VCaP (cell line): ENCODE measurements at regions not wholly inside any gene's neighbourhood (a gene's known extent, or its start where the extent isn't known, plus 50 kb on each side); places are given as distances from the start of the nearest gene placed in this dataset.
A peak's percentile ranks its signal among the peaks of the same experiment; 100 is the strongest.

Experiments used
- H3K27ac ChIP-seq: fragments of 450-650 bp; 2 replicates; pipeline ENCODE4 v1.5.1; 2017
- TF ChIP-seq, protein P1 (sequence below): fragments of 450-650 bp; conservative IDR thresholded peaks from 2 replicates; pipeline ENCODE4 v1.5.1; 2017; ENCODE audit warnings: mild to moderate bottlenecking, moderate library complexity

DNA sequence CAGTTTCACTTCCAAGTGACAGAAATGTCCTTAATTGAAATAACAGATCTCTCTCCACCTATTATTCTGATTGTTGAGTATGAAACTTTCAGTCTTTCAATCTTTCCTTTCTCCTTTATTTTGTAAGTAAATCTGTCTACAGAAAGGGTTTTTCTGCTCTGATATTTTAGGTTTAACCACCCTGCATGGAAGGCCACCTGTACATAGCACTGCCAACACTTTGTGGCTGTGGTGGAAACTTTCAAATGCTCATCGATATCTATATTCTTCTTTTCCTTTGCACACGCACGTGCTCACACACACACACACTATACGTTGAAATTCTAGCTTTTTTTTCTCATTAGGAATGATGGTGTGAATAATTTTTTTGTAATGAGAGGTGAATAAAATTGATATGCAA, 1179.3 kb downstream of the KCNT2 start:
- TF ChIP-seq, protein P1, sequence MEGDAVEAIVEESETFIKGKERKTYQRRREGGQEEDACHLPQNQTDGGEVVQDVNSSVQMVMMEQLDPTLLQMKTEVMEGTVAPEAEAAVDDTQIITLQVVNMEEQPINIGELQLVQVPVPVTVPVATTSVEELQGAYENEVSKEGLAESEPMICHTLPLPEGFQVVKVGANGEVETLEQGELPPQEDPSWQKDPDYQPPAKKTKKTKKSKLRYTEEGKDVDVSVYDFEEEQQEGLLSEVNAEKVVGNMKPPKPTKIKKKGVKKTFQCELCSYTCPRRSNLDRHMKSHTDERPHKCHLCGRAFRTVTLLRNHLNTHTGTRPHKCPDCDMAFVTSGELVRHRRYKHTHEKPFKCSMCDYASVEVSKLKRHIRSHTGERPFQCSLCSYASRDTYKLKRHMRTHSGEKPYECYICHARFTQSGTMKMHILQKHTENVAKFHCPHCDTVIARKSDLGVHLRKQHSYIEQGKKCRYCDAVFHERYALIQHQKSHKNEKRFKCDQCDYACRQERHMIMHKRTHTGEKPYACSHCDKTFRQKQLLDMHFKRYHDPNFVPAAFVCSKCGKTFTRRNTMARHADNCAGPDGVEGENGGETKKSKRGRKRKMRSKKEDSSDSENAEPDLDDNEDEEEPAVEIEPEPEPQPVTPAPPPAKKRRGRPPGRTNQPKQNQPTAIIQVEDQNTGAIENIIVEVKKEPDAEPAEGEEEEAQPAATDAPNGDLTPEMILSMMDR, result no peak
- H3K27ac ChIP-seq, result no peak overlapping the region

DNA sequence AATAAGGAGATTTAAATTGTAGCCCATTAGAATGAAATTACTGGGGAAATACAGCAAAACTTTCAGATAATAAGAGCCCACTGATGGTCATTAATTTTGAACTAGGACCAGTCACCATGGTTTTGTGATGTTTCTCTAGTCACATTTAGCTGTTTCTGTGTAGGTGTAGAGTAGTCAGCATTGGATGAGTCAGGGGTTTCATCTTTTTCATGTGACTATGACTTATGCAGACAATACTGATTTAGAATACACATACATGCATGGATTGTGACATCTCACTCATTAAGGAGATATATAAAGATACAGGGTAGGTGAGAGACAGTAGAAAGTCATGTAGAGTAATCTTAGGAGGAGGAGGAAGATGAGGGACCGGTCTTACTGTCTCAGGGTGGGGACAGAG, 1192.7 kb downstream of the KCNT2 start:
- H3K27ac ChIP-seq, result no peak overlapping the region
- TF ChIP-seq, protein P1, result no peak

DNA sequence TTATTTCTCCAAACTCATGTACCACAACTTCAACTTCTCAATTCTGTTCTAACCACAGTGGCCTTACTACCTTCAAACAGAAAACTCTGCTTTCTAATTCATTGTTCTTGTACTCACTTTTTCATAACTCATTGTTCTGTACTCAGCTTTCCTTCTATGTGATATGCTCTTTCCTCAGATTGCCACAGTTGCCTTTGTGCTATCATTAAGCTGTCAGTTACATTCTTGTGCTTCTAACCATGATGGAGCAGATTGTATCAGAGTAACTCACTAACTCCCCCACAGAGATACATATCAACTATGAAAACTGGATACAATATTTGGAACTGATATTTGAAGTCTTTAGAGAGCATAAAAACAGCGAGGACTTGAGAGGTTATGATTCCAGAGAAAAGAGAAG, 1213.7 kb downstream of the KCNT2 start:
- TF ChIP-seq, protein P1, result no peak
- H3K27ac ChIP-seq, result no peak overlapping the region

DNA sequence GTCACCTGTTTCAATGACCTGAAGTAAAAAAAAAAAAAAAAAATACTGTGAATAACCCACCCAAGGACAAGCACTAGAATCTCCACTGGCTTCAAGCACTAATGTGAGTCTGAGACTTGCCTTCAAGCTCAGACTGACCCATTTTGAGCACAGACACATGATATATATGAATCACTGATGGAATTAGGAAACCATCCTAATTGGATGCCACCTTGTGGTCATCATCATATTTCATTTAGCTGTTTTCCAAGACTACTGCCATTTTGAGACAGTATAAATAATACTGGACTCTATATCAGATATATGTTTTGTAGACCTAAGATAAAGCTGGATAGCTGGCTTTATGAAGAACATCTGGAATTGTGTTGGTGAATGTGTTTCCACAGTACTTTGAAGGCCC, 1232.0 kb downstream of the KCNT2 start:
- TF ChIP-seq, protein P1, result peak; percentile 29
- H3K27ac ChIP-seq, result no peak overlapping the region

DNA sequence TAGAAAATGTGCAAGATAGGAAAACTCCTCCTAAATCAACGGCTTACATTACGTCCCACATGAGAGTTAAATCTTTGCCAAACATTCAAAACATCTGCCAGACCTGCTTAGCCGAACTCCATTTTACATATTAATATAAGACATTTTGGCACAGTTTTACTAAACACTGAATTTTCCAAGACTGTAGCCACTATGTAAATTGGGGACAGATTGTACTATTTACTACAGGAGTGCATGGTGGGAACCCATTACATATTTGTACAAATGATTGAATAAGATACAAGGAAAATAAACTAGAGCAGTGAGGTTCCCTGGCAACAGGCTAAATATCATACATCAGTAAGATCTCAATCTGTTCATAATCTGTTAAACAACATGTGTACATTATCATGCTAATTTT, 1234.4 kb downstream of the KCNT2 start:
- H3K27ac ChIP-seq, result no peak overlapping the region
- TF ChIP-seq, protein P1, result no peak

DNA sequence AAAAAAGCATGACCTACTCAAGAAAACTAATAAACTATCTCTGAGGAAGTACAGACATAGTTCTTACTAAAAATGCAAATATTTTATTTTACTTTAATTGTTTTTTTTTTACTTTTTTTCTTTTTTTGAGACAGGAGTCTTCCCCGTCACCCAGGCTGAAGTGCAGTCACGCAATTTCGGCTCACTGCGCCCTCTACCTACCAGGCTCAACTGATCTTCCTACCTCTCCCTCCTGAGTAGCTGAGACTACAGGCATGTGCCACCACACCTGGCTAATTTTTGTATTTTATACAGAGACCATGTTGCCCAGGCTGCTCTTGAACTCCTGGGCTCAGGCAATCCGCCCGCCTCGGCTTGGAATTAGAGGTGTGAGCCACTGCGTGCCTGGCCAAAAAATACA, 1263.1 kb downstream of the KCNT2 start:
- TF ChIP-seq, protein P1, result peak; percentile 73
- H3K27ac ChIP-seq, result no peak overlapping the region

DNA sequence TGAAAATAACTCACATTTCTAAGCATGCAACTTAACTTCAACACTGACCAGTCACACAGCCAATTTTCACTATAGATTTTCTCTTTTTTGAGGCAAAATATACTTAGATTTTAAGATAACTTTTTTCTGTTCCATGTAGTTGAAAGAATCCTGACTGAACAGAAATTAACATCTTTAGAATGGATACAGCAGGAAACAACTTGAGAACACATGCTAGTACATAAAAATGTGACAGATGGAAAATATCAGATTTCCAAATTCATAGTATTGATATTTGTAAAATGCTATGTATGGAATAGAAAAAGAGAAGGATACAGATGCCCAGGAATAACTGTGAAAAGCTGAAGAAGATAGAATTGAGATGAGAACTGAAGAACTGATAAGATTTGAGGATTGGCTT, 1270.6 kb downstream of the KCNT2 start:
- TF ChIP-seq, protein P1, result no peak

DNA sequence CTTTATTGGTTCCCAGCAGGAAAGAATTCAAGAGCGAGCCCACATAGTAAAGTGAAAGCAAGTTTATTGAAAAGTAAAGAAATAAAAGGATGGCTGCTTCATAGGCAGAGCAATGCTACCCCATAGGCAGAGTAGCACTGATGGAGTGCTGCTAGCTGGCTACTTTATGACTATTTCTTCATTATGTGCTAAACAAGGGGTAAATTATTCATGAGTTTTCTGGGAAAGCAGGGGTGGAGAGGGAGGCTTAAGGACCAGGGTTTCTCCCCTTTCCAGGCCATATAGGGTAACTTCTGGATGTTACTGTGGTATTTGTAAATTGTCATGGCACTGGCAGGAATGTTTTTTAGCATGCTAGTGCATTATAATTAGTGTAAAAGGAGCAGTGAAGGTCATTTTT, 1271.4 kb downstream of the KCNT2 start:
- TF ChIP-seq, protein P1, result no peak
- H3K27ac ChIP-seq, result no peak overlapping the region

More for the DNA sequence above, 1270.6 kb downstream of the KCNT2 start:
- no peak overlapping the region for H3K27ac ChIP-seq
